MM.1S (cell line): ENCODE measurements at regions not wholly inside any gene's neighbourhood (a gene's known extent, or its start where the extent isn't known, plus 50 kb on each side); places are given as distances from the start of the nearest gene placed in this dataset.

ENCODE experiments used
- EZH2 ChIP-seq: fragments of 300-600 bp; sonication (generic); optimal IDR thresholded peaks from 2 replicates; pipeline ENCODE3; 2017; ENCODE audit warnings: low read depth, mild to moderate bottlenecking, antibody characterized with exemption, low read length, mixed read lengths
- TF ChIP-seq, protein P1 (sequence below): fragments of 300-600 bp; sonication (generic); IDR thresholded peaks from 2 replicates; pipeline ENCODE4 v1.5.1; 2016; ENCODE audit warnings: antibody characterized with exemption, low read length, mixed read lengths

DNA sequence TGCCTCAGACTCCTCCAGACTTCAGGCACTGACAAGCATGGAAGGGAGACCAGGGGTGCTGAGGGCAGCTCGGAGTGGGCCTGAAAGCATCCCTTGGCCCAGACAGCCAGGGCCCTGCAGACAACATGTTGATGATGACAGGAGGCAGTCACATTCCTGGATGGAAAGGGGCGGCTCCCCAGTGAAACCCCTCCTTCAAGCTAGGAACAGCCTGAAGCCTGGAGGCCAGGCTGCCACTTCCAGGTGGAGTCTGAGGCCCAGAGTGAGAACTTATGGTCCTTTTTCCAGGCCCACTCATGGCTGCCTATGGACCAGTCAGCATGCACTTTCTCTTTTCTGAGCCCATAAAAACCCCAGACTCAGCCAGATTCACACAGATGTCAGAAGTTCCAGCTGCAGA lies 104.2 kb upstream of the HCN1 start:
- TF ChIP-seq, protein P1, sequence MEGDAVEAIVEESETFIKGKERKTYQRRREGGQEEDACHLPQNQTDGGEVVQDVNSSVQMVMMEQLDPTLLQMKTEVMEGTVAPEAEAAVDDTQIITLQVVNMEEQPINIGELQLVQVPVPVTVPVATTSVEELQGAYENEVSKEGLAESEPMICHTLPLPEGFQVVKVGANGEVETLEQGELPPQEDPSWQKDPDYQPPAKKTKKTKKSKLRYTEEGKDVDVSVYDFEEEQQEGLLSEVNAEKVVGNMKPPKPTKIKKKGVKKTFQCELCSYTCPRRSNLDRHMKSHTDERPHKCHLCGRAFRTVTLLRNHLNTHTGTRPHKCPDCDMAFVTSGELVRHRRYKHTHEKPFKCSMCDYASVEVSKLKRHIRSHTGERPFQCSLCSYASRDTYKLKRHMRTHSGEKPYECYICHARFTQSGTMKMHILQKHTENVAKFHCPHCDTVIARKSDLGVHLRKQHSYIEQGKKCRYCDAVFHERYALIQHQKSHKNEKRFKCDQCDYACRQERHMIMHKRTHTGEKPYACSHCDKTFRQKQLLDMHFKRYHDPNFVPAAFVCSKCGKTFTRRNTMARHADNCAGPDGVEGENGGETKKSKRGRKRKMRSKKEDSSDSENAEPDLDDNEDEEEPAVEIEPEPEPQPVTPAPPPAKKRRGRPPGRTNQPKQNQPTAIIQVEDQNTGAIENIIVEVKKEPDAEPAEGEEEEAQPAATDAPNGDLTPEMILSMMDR = no peak
- no peak for TF ChIP-seq EZH2
